DND-41 (cell line): ENCODE measurements at regions not wholly inside any gene's neighbourhood (a gene's known extent, or its start where the extent isn't known, plus 50 kb on each side); places are given as distances from the start of the nearest gene placed in this dataset.

Source experiments
- CTCF ChIP-seq: IDR thresholded peaks from 2 replicates; pipeline ENCODE4 v1.5.1; 2012; ENCODE audit warnings: borderline replicate concordance, low read length, moderate library complexity, mild to moderate bottlenecking; ENCODE audit not compliant: poor library complexity, severe bottlenecking; ENCODE audit errors: extremely low read depth
- EZH2 ChIP-seq: IDR thresholded peaks from 3 replicates; pipeline ENCODE4 v1.6.1; 2012; ENCODE audit warnings: borderline replicate concordance, low read depth, mild to moderate bottlenecking, moderate library complexity, low read length, inconsistent platforms; ENCODE audit not compliant: severe bottlenecking

GRCh38 chr9:108671794-108672193, 184.0 kb downstream of the ACTL7B start:
- TF ChIP-seq CTCF (no peak), EZH2 (no peak)
